ENCODE measurements at regions not wholly inside any gene's neighbourhood (a gene's known extent, or its start where the extent isn't known, plus 50 kb on each side); places are given as distances from the start of the nearest gene placed in this dataset.

GRCh38 chr14:87349921-87350320 lies 643.1 kb downstream of the GALC start:
- TF ChIP-seq CTCF (IDR thresholded peaks at IDR 0.05; ENCODE audit: low read depth, low read length, poor library complexity, severe bottlenecking) = no peak
- no peak for TF ChIP-seq EZH2phosphoT487 (IDR thresholded peaks at IDR 0.05; ENCODE audit: borderline replicate concordance, low read length)
